ENCODE measurements at regions not wholly inside any gene's neighbourhood (a gene's known extent, or its start where the extent isn't known, plus 50 kb on each side); places are given as distances from the start of the nearest gene placed in this dataset.
"Not testable (repeated sequence)": the region's sequence is repeated elsewhere in the genome, so short reads cannot be mapped to it uniquely, and the experiment has no call there.

GRCh38 chr6:74187811-74188210 is 491.8 kb downstream of the CD109 start:
- intact Hi-C loops (cut with DNase I; ENCODE audit: low total_unique reads) = no loop called here
- Histone ChIP-seq H3K9me3 (no peaks in the 10 kb centered on the region), H3K27ac (no peak overlapping the region), H3K4me1 (peaks cover 0 to 3% (median under 1%) of the 10 kb centered on the region in 4 donors), H3K36me3 (no peaks in the 10 kb centered on the region), H3K27me3 (no peaks in the 10 kb centered on the region), H3K4me3 (no peak overlapping the region)
- 86 to 90% (median 88%) methylated on average over 3 of the region's 3 CpGs for WGBS, 5 donors
- TF ChIP-seq EP300 (IDR thresholded peaks at IDR 0.05) = no peak
- TF ChIP-seq POLR2AphosphoS5 (IDR thresholded peaks at IDR 0.05) = no peak
- TF ChIP-seq, protein P1, sequence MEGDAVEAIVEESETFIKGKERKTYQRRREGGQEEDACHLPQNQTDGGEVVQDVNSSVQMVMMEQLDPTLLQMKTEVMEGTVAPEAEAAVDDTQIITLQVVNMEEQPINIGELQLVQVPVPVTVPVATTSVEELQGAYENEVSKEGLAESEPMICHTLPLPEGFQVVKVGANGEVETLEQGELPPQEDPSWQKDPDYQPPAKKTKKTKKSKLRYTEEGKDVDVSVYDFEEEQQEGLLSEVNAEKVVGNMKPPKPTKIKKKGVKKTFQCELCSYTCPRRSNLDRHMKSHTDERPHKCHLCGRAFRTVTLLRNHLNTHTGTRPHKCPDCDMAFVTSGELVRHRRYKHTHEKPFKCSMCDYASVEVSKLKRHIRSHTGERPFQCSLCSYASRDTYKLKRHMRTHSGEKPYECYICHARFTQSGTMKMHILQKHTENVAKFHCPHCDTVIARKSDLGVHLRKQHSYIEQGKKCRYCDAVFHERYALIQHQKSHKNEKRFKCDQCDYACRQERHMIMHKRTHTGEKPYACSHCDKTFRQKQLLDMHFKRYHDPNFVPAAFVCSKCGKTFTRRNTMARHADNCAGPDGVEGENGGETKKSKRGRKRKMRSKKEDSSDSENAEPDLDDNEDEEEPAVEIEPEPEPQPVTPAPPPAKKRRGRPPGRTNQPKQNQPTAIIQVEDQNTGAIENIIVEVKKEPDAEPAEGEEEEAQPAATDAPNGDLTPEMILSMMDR (IDR thresholded peaks at IDR 0.05) = no peak
- TF ChIP-seq POLR2A (IDR thresholded peaks at IDR 0.05) = no peak
- no peak for DNase-seq

DNA sequence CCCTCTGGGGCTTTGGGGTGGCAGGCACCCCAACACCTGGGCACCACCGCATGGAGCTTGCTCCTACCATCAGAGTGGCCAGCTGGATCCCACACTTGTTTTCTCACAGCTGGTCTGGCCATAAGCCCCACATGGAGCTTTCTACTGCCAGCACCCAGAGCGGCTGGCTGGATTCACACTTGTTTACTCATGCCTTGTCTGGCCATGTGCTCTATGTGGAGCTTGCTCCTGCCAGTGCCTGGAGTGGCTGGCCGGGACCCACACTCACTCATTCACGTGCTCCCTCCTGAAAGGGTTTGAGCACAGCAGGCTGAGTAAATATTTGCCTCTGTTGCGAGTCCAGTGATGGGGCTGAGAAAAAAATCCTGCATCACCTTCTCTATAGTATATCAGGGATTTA is 487.0 kb downstream of the CD109 start:
- intact Hi-C loops (cut with DNase I; ENCODE audit: low total_unique reads) = no loop called here
- Histone ChIP-seq H3K4me3 (no peak overlapping the region), H3K36me3 (no peaks in the 10 kb centered on the region), H3K27ac (no peak overlapping the region), H3K4me1 (peaks cover 0 to 4% (median 1%) of the 10 kb centered on the region in 4 donors), H3K9me3 (peaks cover 0 to 6% (median 0%) of the 10 kb centered on the region in 4 donors), H3K27me3 (no peaks in the 10 kb centered on the region)
- DNase-seq = peak; percentile 23 to 55
- 25 to 41% (median 33%) methylated on average over 4 to 5 of the region's 5 CpGs for WGBS, 5 donors
- TF ChIP-seq POLR2AphosphoS5 (IDR thresholded peaks at IDR 0.05) (no peak), POLR2A (IDR thresholded peaks at IDR 0.05) (no peak), EP300 (IDR thresholded peaks at IDR 0.05) (no peak)
- TF ChIP-seq, protein P1 (IDR thresholded peaks at IDR 0.05) = no peak

- Histone ChIP-seq H3K27ac (no peak overlapping the region), H3K9me3 (peaks cover 0 to 6% (median 0%) of the 10 kb centered on the region in 4 donors), H3K27me3 (no peaks in the 10 kb centered on the region), H3K4me1 (peaks cover 0 to 4% (median 1%) of the 10 kb centered on the region in 4 donors), H3K36me3 (no peaks in the 10 kb centered on the region), H3K4me3 (no peak overlapping the region)
- TF ChIP-seq, protein P1 (IDR thresholded peaks at IDR 0.05) = no peak
- TF ChIP-seq POLR2A (IDR thresholded peaks at IDR 0.05) = no peak
- no peak for TF ChIP-seq POLR2AphosphoS5 (IDR thresholded peaks at IDR 0.05)
- no peak for TF ChIP-seq EP300 (IDR thresholded peaks at IDR 0.05)
- intact Hi-C loops (cut with DNase I; ENCODE audit: low total_unique reads) = no loop called here
- no peak for DNase-seq
Measured at GRCh38 chr6:74181471-74181870, 485.5 kb downstream of the CD109 start.

GRCh38 chr6:74177506-74177905 is 481.5 kb downstream of the CD109 start:
- 69 to 80% (median 76%) methylated on average over 4 of the region's 4 CpGs for WGBS, 5 donors
- Histone ChIP-seq H3K4me3 (no peak overlapping the region), H3K36me3 (no peaks in the 10 kb centered on the region), H3K27ac (no peak overlapping the region), H3K4me1 (no peaks in the 10 kb centered on the region), H3K27me3 (no peaks in the 10 kb centered on the region), H3K9me3 (peaks cover 0 to 3% (median 0%) of the 10 kb centered on the region in 4 donors)
- intact Hi-C loops (cut with DNase I; ENCODE audit: low total_unique reads) = no loop called here
- TF ChIP-seq EP300 (IDR thresholded peaks at IDR 0.05) (no peak), POLR2AphosphoS5 (IDR thresholded peaks at IDR 0.05) (no peak), POLR2A (IDR thresholded peaks at IDR 0.05) (no peak)
- TF ChIP-seq, protein P1 (IDR thresholded peaks at IDR 0.05) = no peak
- DNase-seq = no peak

GRCh38 chr6:74170550-74170949 is 474.5 kb downstream of the CD109 start:
- intact Hi-C loops (cut with DNase I; ENCODE audit: low total_unique reads); H3K4me1 ChIP-seq; H3K27me3 ChIP-seq; H3K9me3 ChIP-seq; H3K4me3 ChIP-seq; DNase-seq; H3K36me3 ChIP-seq: not testable (repeated sequence)
- WGBS, 5 donors = 65 to 83% (median 74%) methylated on average over 2 of the region's 2 CpGs
- H3K27ac ChIP-seq = peak overlapping the region in 1 of 5 donors; percentile 52

All from stomach (tissue), 8 donors.